ENCODE measurements at regions not wholly inside any gene's neighbourhood (a gene's known extent, or its start where the extent isn't known, plus 50 kb on each side); places are given as distances from the start of the nearest gene placed in this dataset.

DNA sequence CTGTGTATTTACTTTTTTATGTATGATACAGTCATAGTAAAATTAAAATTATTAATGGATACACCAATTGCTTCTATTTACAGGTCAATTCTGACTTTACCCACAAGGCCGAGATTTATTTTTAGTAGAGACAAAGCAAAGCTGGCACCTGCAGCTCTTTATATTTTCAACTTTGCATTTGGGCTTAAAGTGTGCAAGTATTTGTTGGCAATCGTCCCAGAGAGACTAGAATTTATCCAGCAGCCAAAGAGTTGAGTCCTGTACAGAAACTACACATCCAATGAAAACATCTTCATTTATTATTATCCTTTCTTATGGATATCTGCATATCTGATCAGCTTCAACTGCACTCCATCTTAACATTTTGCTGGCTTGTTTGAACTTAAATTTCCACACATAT, 485.6 kb downstream of the SOX11 start:
- TF ChIP-seq POLR2A (IDR thresholded peaks at IDR 0.05) = no peak
- TF ChIP-seq, protein P1, sequence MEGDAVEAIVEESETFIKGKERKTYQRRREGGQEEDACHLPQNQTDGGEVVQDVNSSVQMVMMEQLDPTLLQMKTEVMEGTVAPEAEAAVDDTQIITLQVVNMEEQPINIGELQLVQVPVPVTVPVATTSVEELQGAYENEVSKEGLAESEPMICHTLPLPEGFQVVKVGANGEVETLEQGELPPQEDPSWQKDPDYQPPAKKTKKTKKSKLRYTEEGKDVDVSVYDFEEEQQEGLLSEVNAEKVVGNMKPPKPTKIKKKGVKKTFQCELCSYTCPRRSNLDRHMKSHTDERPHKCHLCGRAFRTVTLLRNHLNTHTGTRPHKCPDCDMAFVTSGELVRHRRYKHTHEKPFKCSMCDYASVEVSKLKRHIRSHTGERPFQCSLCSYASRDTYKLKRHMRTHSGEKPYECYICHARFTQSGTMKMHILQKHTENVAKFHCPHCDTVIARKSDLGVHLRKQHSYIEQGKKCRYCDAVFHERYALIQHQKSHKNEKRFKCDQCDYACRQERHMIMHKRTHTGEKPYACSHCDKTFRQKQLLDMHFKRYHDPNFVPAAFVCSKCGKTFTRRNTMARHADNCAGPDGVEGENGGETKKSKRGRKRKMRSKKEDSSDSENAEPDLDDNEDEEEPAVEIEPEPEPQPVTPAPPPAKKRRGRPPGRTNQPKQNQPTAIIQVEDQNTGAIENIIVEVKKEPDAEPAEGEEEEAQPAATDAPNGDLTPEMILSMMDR (IDR thresholded peaks at IDR 0.05) = no peak

Data from Peyer's patch (tissue), 4 donors.